Inflammatory macrophage (primary cell): ENCODE measurements at regions not wholly inside any gene's neighbourhood (a gene's known extent, or its start where the extent isn't known, plus 50 kb on each side); places are given as distances from the start of the nearest gene placed in this dataset.
A peak's percentile ranks its signal among the peaks of the same experiment; 100 is the strongest.
"Not testable (repeated sequence)": the region's sequence is repeated elsewhere in the genome, so short reads cannot be mapped to it uniquely, and the experiment has no call there.

Source experiments
- DNase-seq, 2 donors: peaks; one replicate each; pipeline ENCODE4 v3.0.0-alpha.2; 2020 to 2022

GRCh38 chr10:63675171-63675570, 154.0 kb downstream of the REEP3 start:
- DNase-seq = no peak

GRCh38 chr10:63677001-63677400, 155.8 kb downstream of the REEP3 start:
- DNase-seq = no peak

GRCh38 chr10:63680545-63680944, 159.3 kb downstream of the REEP3 start:
- DNase-seq = not testable (repeated sequence)

GRCh38 chr10:63681993-63682697, 160.9 kb downstream of the REEP3 start:
- no peak for DNase-seq

- DNase-seq = not testable (repeated sequence)
These were observed 161.5 kb downstream of the REEP3 start for GRCh38 chr10:63682698-63683052.

- no peak for DNase-seq
These were observed 162.0 kb downstream of the REEP3 start for GRCh38 chr10:63683223-63683622.

GRCh38 chr10:63683686-63684085, 162.5 kb downstream of the REEP3 start:
- no peak for DNase-seq

GRCh38 chr10:63684257-63684936, 163.2 kb downstream of the REEP3 start:
- DNase-seq = no peak

- DNase-seq = no peak
These were observed 168.6 kb downstream of the REEP3 start for GRCh38 chr10:63689768-63690167.

- peak; percentile 30 to 71 for DNase-seq
These were observed 171.2 kb downstream of the REEP3 start for GRCh38 chr10:63692220-63692896.

- peak; percentile 35 to 43 for DNase-seq
These were observed 171.8 kb downstream of the REEP3 start for GRCh38 chr10:63693021-63693420.

- DNase-seq = no peak
These were observed 175.0 kb downstream of the REEP3 start for GRCh38 chr10:63696205-63696604.

- DNase-seq = no peak
These were observed 177.0 kb downstream of the REEP3 start for GRCh38 chr10:63697956-63698786.

GRCh38 chr10:63698787-63699150, 177.6 kb downstream of the REEP3 start:
- no peak for DNase-seq

GRCh38 chr10:63699785-63700613, 178.8 kb downstream of the REEP3 start:
- peak in 1 of 2 donors; percentile 38 for DNase-seq

- DNase-seq = peak in 1 of 2 donors; percentile 82
These were observed 179.5 kb downstream of the REEP3 start for GRCh38 chr10:63700631-63701156.

- no peak for DNase-seq
These were observed 180.9 kb downstream of the REEP3 start for GRCh38 chr10:63702092-63702491.

- DNase-seq = peak; percentile 89 to 95
These were observed 182.0 kb downstream of the REEP3 start for GRCh38 chr10:63703113-63703670.

GRCh38 chr10:63703740-63704345, 182.6 kb downstream of the REEP3 start:
- DNase-seq = no peak

- peak; percentile 87 to 91 for DNase-seq
These were observed 186.2 kb downstream of the REEP3 start for GRCh38 chr10:63707254-63707910.
